GM12878 (cell line): ENCODE measurements at regions not wholly inside any gene's neighbourhood (a gene's known extent, or its start where the extent isn't known, plus 50 kb on each side); places are given as distances from the start of the nearest gene placed in this dataset.

Experiments used
- ASH2L ChIP-seq: fragments of 300-600, 200-600 bp; sonication (generic); IDR thresholded peaks from 2 replicates; pipeline ENCODE4 v1.6.1; 2017; ENCODE audit warnings: low read depth, mild to moderate bottlenecking, borderline replicate concordance
- CBFB ChIP-seq: IDR thresholded peaks from 2 replicates; pipeline ENCODE4 v1.6.1; 2016; ENCODE audit warnings: antibody characterized with exemption, low read depth
- CHD2 ChIP-seq: IDR thresholded peaks from 2 replicates; pipeline ENCODE4 v1.6.1; 2011; ENCODE audit warnings: low read depth, low read length, improper control_type of control experiment, borderline replicate concordance
- CREB1 ChIP-seq: IDR thresholded peaks from 2 replicates; pipeline ENCODE4 v1.6.1; 2012; ENCODE audit warnings: low read depth, mild to moderate bottlenecking, inconsistent platforms
- CREM ChIP-seq: IDR thresholded peaks from 2 replicates; pipeline ENCODE4 v1.6.1; 2014; ENCODE audit warnings: antibody characterized with exemption, low read depth
- CTCF ChIP-seq, 3 experiments: IDR thresholded peaks in 2 of 3; conservative IDR thresholded peaks in 1 of 3; 2 replicates each; pipeline ENCODE4 v1.5.1; 2011; ENCODE audit warnings: low read depth in 3 of 3, low read length in 3 of 3, mild to moderate bottlenecking in 3 of 3, control low read depth in 2 of 3, moderate library complexity in 2 of 3, inconsistent platforms in 1 of 3, mixed read lengths in 1 of 3; ENCODE audit not compliant: control insufficient read depth in 2 of 3, insufficient read depth in 1 of 3; ENCODE audit errors: extremely low read depth in 1 of 3
- EED ChIP-seq: sonication (generic); IDR thresholded peaks from 2 replicates; pipeline ENCODE4 v1.6.1; 2016; ENCODE audit warnings: antibody characterized with exemption, low read depth
- ETV6 ChIP-seq, 2 experiments: fragments of 450-650 bp in 1 of 2; IDR thresholded peaks in 1 of 2; conservative IDR thresholded peaks in 1 of 2; 2 replicates each; pipeline ENCODE4 v1.6.1; 2014; ENCODE audit warnings: antibody characterized with exemption in 1 of 2, borderline replicate concordance in 1 of 2, low read depth in 1 of 2, mild to moderate bottlenecking in 1 of 2, moderate library complexity in 1 of 2
- IKZF1 ChIP-seq: fragments of 450-650 bp; conservative IDR thresholded peaks from 2 replicates; pipeline ENCODE4 v1.6.1; 2017; ENCODE audit warnings: antibody characterized with exemption, mild to moderate bottlenecking
- IRF4 ChIP-seq: IDR thresholded peaks from 2 replicates; pipeline ENCODE4 v1.6.1; 2011; ENCODE audit warnings: low read depth, low read length
- JUND ChIP-seq: IDR thresholded peaks from 2 replicates; pipeline ENCODE4 v1.6.1; 2012; ENCODE audit warnings: low read depth, mild to moderate bottlenecking, low read length, improper control_type of control experiment, moderate library complexity
- MEF2A ChIP-seq: IDR thresholded peaks from 2 replicates; pipeline ENCODE4 v1.6.1; 2011; ENCODE audit warnings: low read depth, mild to moderate bottlenecking, low read length, moderate library complexity; ENCODE audit not compliant: insufficient read depth
- MLLT1 ChIP-seq: fragments of 450-650 bp; IDR thresholded peaks from 2 replicates; pipeline ENCODE4 v1.6.1; 2016; ENCODE audit warnings: mild to moderate bottlenecking
- MXI1 ChIP-seq: fragments of 150-350 bp; IDR thresholded peaks from 2 replicates; pipeline ENCODE4 v1.6.1; 2011; ENCODE audit warnings: low read depth, mild to moderate bottlenecking, inconsistent platforms, low read length, improper control_type of control experiment
- NBN ChIP-seq: fragments of 450-650 bp; IDR thresholded peaks from 2 replicates; pipeline ENCODE4 v1.6.1; 2016
- NFYB ChIP-seq: IDR thresholded peaks from 2 replicates; pipeline ENCODE4 v1.6.1; 2011; ENCODE audit warnings: low read depth, mild to moderate bottlenecking, low read length, improper control_type of control experiment, moderate library complexity; ENCODE audit not compliant: insufficient read depth
- NR2C1 ChIP-seq: fragments of 450-650 bp; IDR thresholded peaks from 2 replicates; pipeline ENCODE4 v1.6.1; 2017; ENCODE audit warnings: antibody characterized with exemption, mild to moderate bottlenecking, moderate library complexity
- POLR2AphosphoS5 ChIP-seq: IDR thresholded peaks from 2 replicates; pipeline ENCODE4 v1.6.1; 2011; ENCODE audit warnings: mild to moderate bottlenecking, low read length, inconsistent platforms
- STAT1 ChIP-seq: fragments of 450-650 bp; conservative IDR thresholded peaks from 2 replicates; pipeline ENCODE4 v1.6.1; 2014; ENCODE audit warnings: antibody characterized with exemption, mild to moderate bottlenecking
- SUZ12 ChIP-seq: fragments of 200-600 bp; sonication (generic); IDR thresholded peaks from one replicate; pipeline ENCODE4 v1.6.1; 2018; ENCODE audit warnings: antibody characterized with exemption, mild to moderate bottlenecking; ENCODE audit not compliant: unreplicated experiment
- ZBED1 ChIP-seq: IDR thresholded peaks from 2 replicates; pipeline ENCODE4 v1.6.1; 2016; ENCODE audit warnings: borderline replicate concordance
- ZNF207 ChIP-seq: fragments of 450-650 bp; IDR thresholded peaks from 2 replicates; pipeline ENCODE4 v1.6.1; 2014; ENCODE audit warnings: antibody characterized with exemption, mild to moderate bottlenecking, borderline replicate concordance
- ZNF24 ChIP-seq: fragments of 450-650 bp; IDR thresholded peaks from 2 replicates; pipeline ENCODE4 v1.6.1; 2017; ENCODE audit warnings: antibody characterized with exemption, mild to moderate bottlenecking
- ZNF384 ChIP-seq: IDR thresholded peaks from 2 replicates; pipeline ENCODE4 v1.6.1; 2012; ENCODE audit warnings: low read depth, mild to moderate bottlenecking, low read length, improper control_type of control experiment, borderline replicate concordance
- TF ChIP-seq, protein P1 (sequence below): fragments of 450-650 bp; IDR thresholded peaks from 2 replicates; pipeline ENCODE4 v1.6.1; 2017; ENCODE audit warnings: low read depth, mild to moderate bottlenecking, moderate library complexity

DNA sequence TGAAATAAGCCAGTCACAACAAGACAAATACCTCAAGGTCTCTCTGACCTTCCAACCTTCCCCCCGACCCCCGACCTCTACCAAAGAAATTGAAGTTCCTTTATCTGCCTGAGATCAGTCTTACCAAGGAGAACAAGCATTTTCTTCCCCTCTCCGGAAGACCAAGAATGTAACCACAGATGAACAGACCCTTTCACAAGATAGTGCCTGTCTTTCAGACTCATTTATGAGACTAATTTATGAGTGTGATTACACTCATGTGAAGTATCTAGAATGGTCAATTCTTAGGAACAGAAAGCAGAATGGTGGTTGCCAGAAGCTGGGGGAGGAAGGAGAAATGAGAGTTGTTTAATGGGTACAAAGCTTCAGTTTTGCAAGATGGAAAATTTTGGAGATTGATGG, 108.9 kb upstream of the MKLN1 start (continued):
- TF ChIP-seq MEF2A (no peak), ETV6 (conservative IDR thresholded peaks at IDR 0.05 in 1 of 2, IDR thresholded peaks at IDR 0.05 in 1 of 2; ENCODE audit: borderline replicate concordance in 1 of 2, low read depth in 1 of 2) (peak in 1 of 2 experiments; percentile 26; a peak in 1 of 4 replicates), STAT1 (no peak), ZNF207 (no peak), NR2C1 (no peak), IRF4 (0 out of 2 replicates have a peak, but pooled peaks have one; percentile 46), CREB1 (no peak), IKZF1 (peak; percentile 69; the same call in 1 of the 2 replicates), POLR2AphosphoS5 (no peak), CHD2 (no peak), ZNF24 (0 out of 2 replicates have a peak, but pooled peaks have one; percentile 12), ZNF384 (no peak), NFYB (no peak), ASH2L (no peak), EED (no peak; the same call in 1 of the 2 replicates), CTCF (IDR thresholded peaks at IDR 0.05 in 2 of 3, conservative IDR thresholded peaks at IDR 0.05 in 1 of 3; ENCODE audit: control insufficient read depth in 2 of 3, extremely low read depth in 1 of 3, insufficient read depth in 1 of 3, low read depth in 3 of 3, low read length in 3 of 3) (no peak), CREM (peak; percentile 41; the same call in 1 of the 2 replicates), CBFB (no peak), JUND (no peak), NBN (peak; percentile 71), ZBED1 (no peak), MXI1 (no peak), SUZ12 (no peak), MLLT1 (peak; percentile 29; the same call in 1 of the 2 replicates)
- TF ChIP-seq, protein P1, sequence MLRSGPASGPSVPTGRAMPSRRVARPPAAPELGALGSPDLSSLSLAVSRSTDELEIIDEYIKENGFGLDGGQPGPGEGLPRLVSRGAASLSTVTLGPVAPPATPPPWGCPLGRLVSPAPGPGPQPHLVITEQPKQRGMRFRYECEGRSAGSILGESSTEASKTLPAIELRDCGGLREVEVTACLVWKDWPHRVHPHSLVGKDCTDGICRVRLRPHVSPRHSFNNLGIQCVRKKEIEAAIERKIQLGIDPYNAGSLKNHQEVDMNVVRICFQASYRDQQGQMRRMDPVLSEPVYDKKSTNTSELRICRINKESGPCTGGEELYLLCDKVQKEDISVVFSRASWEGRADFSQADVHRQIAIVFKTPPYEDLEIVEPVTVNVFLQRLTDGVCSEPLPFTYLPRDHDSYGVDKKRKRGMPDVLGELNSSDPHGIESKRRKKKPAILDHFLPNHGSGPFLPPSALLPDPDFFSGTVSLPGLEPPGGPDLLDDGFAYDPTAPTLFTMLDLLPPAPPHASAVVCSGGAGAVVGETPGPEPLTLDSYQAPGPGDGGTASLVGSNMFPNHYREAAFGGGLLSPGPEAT: peak; percentile 70; the same call in 1 of the 2 replicates
